ENCODE measurements at regions not wholly inside any gene's neighbourhood (a gene's known extent, or its start where the extent isn't known, plus 50 kb on each side); places are given as distances from the start of the nearest gene placed in this dataset.

- BruUV-seq (replicated peaks) = no TSS peak
- no peaks in the 10 kb centered on the region for H3K27me3 Mint-ChIP-seq (ENCODE audit: unreplicated experiment)
- CTCF ChIA-PET = no interaction called here
- no peak for TF ChIP-seq CTCF (IDR thresholded peaks at IDR 0.05; ENCODE audit: unreplicated experiment)
- H3K27ac Mint-ChIP-seq (ENCODE audit: unreplicated experiment) = no peak overlapping the region
- H3K36me3 Mint-ChIP-seq (ENCODE audit: insufficient read depth, unreplicated experiment) = no peaks in the 10 kb centered on the region
- no peak overlapping the region for H3K4me3 Mint-ChIP-seq (ENCODE audit: low read depth, unreplicated experiment)
- intact Hi-C loops (cut with micrococcal nuclease; ENCODE audit: unreplicated experiment) = no loop called here
- H3K4me1 Mint-ChIP-seq (ENCODE audit: low read depth, unreplicated experiment) = no peaks in the 10 kb centered on the region
- no peak for DNase-seq
- H3K9me3 Mint-ChIP-seq (ENCODE audit: low read depth, unreplicated experiment) = peaks cover 3% of the 10 kb centered on the region
These were observed 139.5 kb upstream of the SOX5 start for GRCh38 chr12:24088751-24089509.

- Mint-ChIP-seq H3K27ac (ENCODE audit: unreplicated experiment) (no peak overlapping the region), H3K36me3 (ENCODE audit: insufficient read depth, unreplicated experiment) (no peaks in the 10 kb centered on the region), H3K4me1 (ENCODE audit: low read depth, unreplicated experiment) (no peaks in the 10 kb centered on the region), H3K9me3 (ENCODE audit: low read depth, unreplicated experiment) (peaks cover 3% of the 10 kb centered on the region), H3K27me3 (ENCODE audit: unreplicated experiment) (no peaks in the 10 kb centered on the region), H3K4me3 (ENCODE audit: low read depth, unreplicated experiment) (no peak overlapping the region)
- CTCF ChIA-PET = no interaction called here
- intact Hi-C loops (cut with micrococcal nuclease; ENCODE audit: unreplicated experiment) = no loop called here
- no peak for DNase-seq
- no TSS peak for BruUV-seq (replicated peaks)
- no peak for TF ChIP-seq CTCF (IDR thresholded peaks at IDR 0.05; ENCODE audit: unreplicated experiment)
These were observed 137.8 kb upstream of the SOX5 start for GRCh38 chr12:24087294-24087693.

GRCh38 chr12:24084800-24085199 lies 135.3 kb upstream of the SOX5 start:
- no peak overlapping the region for H3K27ac Mint-ChIP-seq (ENCODE audit: unreplicated experiment)
- H3K9me3 Mint-ChIP-seq (ENCODE audit: low read depth, unreplicated experiment) = no peaks in the 10 kb centered on the region
- no peak for DNase-seq
- no peak overlapping the region for H3K4me3 Mint-ChIP-seq (ENCODE audit: low read depth, unreplicated experiment)
- H3K4me1 Mint-ChIP-seq (ENCODE audit: low read depth, unreplicated experiment) = no peaks in the 10 kb centered on the region
- TF ChIP-seq CTCF (IDR thresholded peaks at IDR 0.05; ENCODE audit: unreplicated experiment) = no peak
- BruUV-seq (replicated peaks) = no TSS peak
- intact Hi-C loops (cut with micrococcal nuclease; ENCODE audit: unreplicated experiment) = no loop called here
- H3K36me3 Mint-ChIP-seq (ENCODE audit: insufficient read depth, unreplicated experiment) = no peaks in the 10 kb centered on the region
- no peaks in the 10 kb centered on the region for H3K27me3 Mint-ChIP-seq (ENCODE audit: unreplicated experiment)
- CTCF ChIA-PET = no interaction called here

GRCh38 chr12:24083838-24084237 lies 134.4 kb upstream of the SOX5 start:
- no peaks in the 10 kb centered on the region for H3K27me3 Mint-ChIP-seq (ENCODE audit: unreplicated experiment)
- no peak overlapping the region for H3K4me3 Mint-ChIP-seq (ENCODE audit: low read depth, unreplicated experiment)
- BruUV-seq (replicated peaks) = no TSS peak
- no peak for DNase-seq
- no peaks in the 10 kb centered on the region for H3K4me1 Mint-ChIP-seq (ENCODE audit: low read depth, unreplicated experiment)
- no peak for TF ChIP-seq CTCF (IDR thresholded peaks at IDR 0.05; ENCODE audit: unreplicated experiment)
- CTCF ChIA-PET = no interaction called here
- H3K9me3 Mint-ChIP-seq (ENCODE audit: low read depth, unreplicated experiment) = no peaks in the 10 kb centered on the region
- intact Hi-C loops (cut with micrococcal nuclease; ENCODE audit: unreplicated experiment) = no loop called here
- H3K36me3 Mint-ChIP-seq (ENCODE audit: insufficient read depth, unreplicated experiment) = no peaks in the 10 kb centered on the region
- no peak overlapping the region for H3K27ac Mint-ChIP-seq (ENCODE audit: unreplicated experiment)

Measured in Calu3 (cell line).